ENCODE measurements at regions not wholly inside any gene's neighbourhood (a gene's known extent, or its start where the extent isn't known, plus 50 kb on each side); places are given as distances from the start of the nearest gene placed in this dataset.

- H3K4me1 ChIP-seq (ENCODE audit: insufficient read depth, low read length, poor library complexity, severe bottlenecking) = no peaks in the 10 kb centered on the region
- intact Hi-C loops (cut with micrococcal nuclease; ENCODE audit: unreplicated experiment) = no loop called here
- no peak for DNase-seq (ENCODE audit: low spot score)
- no peaks in the 10 kb centered on the region for H3K9me3 ChIP-seq (ENCODE audit: low read length)
- H2AFZ ChIP-seq (ENCODE audit: low read length) = no peak overlapping the region
- no peak overlapping the region for H3K27ac ChIP-seq (ENCODE audit: low read depth, low read length, poor library complexity, severe bottlenecking)
- POLR2A ChIA-PET = interaction anchor here (0.6 kb wide), 1 partner anchor 202 kb away, joined by 3 read pairs; no protein-coding TSS in a partner anchor
- no peaks in the 10 kb centered on the region for H3K79me2 ChIP-seq (ENCODE audit: insufficient read depth, low read depth, low read length)
- H3K36me3 ChIP-seq (ENCODE audit: insufficient read depth, low read length) = no peaks in the 10 kb centered on the region
- H3K4me3 ChIP-seq (ENCODE audit: low read depth, low read length, poor library complexity, severe bottlenecking) = no peak overlapping the region
- H4K20me1 ChIP-seq (ENCODE audit: insufficient read depth, low read length) = no peaks in the 10 kb centered on the region
- TF ChIP-seq EZH2phosphoT487 (IDR thresholded peaks at IDR 0.05; ENCODE audit: borderline replicate concordance, low read depth, low read length) = no peak
- TF ChIP-seq CTCF (conservative IDR thresholded peaks at IDR 0.05; ENCODE audit: low read length) = no peak
- no TSS peak for BruUV-seq (replicated peaks)
- H3K9me2 ChIP-seq (ENCODE audit: insufficient read depth, low read length) = no peaks in the 10 kb centered on the region
- H3K4me2 ChIP-seq (ENCODE audit: low read length) = no peak overlapping the region
- CTCF ChIA-PET (ENCODE audit: unreplicated experiment) = no interaction called here
Measured at GRCh38 chr18:40013001-40013609, 1941.9 kb upstream of the PIK3C3 start.

- no peak overlapping the region for H3K4me3 ChIP-seq (ENCODE audit: low read depth, low read length, poor library complexity, severe bottlenecking)
- no peaks in the 10 kb centered on the region for H3K9me2 ChIP-seq (ENCODE audit: insufficient read depth, low read length)
- H3K79me2 ChIP-seq (ENCODE audit: insufficient read depth, low read depth, low read length) = no peaks in the 10 kb centered on the region
- ChIA-PET POLR2A (no interaction called here), CTCF (ENCODE audit: unreplicated experiment) (no interaction called here)
- no peak overlapping the region for H3K27ac ChIP-seq (ENCODE audit: low read depth, low read length, poor library complexity, severe bottlenecking)
- H3K4me2 ChIP-seq (ENCODE audit: low read length) = no peak overlapping the region
- DNase-seq (ENCODE audit: low spot score) = no peak
- no peaks in the 10 kb centered on the region for H3K9me3 ChIP-seq (ENCODE audit: low read length)
- H2AFZ ChIP-seq (ENCODE audit: low read length) = no peak overlapping the region
- no peaks in the 10 kb centered on the region for H3K36me3 ChIP-seq (ENCODE audit: insufficient read depth, low read length)
- intact Hi-C loops (cut with micrococcal nuclease; ENCODE audit: unreplicated experiment) = no loop called here
- TF ChIP-seq EZH2phosphoT487 (IDR thresholded peaks at IDR 0.05; ENCODE audit: borderline replicate concordance, low read depth, low read length) (no peak), CTCF (conservative IDR thresholded peaks at IDR 0.05; ENCODE audit: low read length) (no peak)
- H3K4me1 ChIP-seq (ENCODE audit: insufficient read depth, low read length, poor library complexity, severe bottlenecking) = no peaks in the 10 kb centered on the region
- no TSS peak for BruUV-seq (replicated peaks)
- no peaks in the 10 kb centered on the region for H4K20me1 ChIP-seq (ENCODE audit: insufficient read depth, low read length)
Measured at GRCh38 chr18:40011201-40011600, 1943.8 kb upstream of the PIK3C3 start.

GRCh38 chr18:40006634-40007033 lies 1948.4 kb upstream of the PIK3C3 start:
- no peaks in the 10 kb centered on the region for H3K79me2 ChIP-seq (ENCODE audit: insufficient read depth, low read depth, low read length)
- no peak overlapping the region for H3K4me2 ChIP-seq (ENCODE audit: low read length)
- ChIA-PET POLR2A (no interaction called here), CTCF (ENCODE audit: unreplicated experiment) (no interaction called here)
- no peaks in the 10 kb centered on the region for H3K36me3 ChIP-seq (ENCODE audit: insufficient read depth, low read length)
- no peaks in the 10 kb centered on the region for H3K9me2 ChIP-seq (ENCODE audit: insufficient read depth, low read length)
- TF ChIP-seq EZH2phosphoT487 (IDR thresholded peaks at IDR 0.05; ENCODE audit: borderline replicate concordance, low read depth, low read length) (no peak), CTCF (conservative IDR thresholded peaks at IDR 0.05; ENCODE audit: low read length) (no peak)
- BruUV-seq (replicated peaks) = no TSS peak
- no peaks in the 10 kb centered on the region for H4K20me1 ChIP-seq (ENCODE audit: insufficient read depth, low read length)
- H3K4me1 ChIP-seq (ENCODE audit: insufficient read depth, low read length, poor library complexity, severe bottlenecking) = no peaks in the 10 kb centered on the region
- DNase-seq (ENCODE audit: low spot score) = no peak
- H3K4me3 ChIP-seq (ENCODE audit: low read depth, low read length, poor library complexity, severe bottlenecking) = no peak overlapping the region
- no peaks in the 10 kb centered on the region for H3K9me3 ChIP-seq (ENCODE audit: low read length)
- no peak overlapping the region for H3K27ac ChIP-seq (ENCODE audit: low read depth, low read length, poor library complexity, severe bottlenecking)
- intact Hi-C loops (cut with micrococcal nuclease; ENCODE audit: unreplicated experiment) = no loop called here
- no peak overlapping the region for H2AFZ ChIP-seq (ENCODE audit: low read length)
